D341Med (cell line): ENCODE measurements at regions not wholly inside any gene's neighbourhood (a gene's known extent, or its start where the extent isn't known, plus 50 kb on each side); places are given as distances from the start of the nearest gene placed in this dataset.

Source experiments
- DNase-seq: peaks from one replicate; pipeline ENCODE4 v3.0.0; 2012; ENCODE audit warnings: low spot score

- no peak for DNase-seq
These were observed 165.3 kb downstream of the RNF152 start for GRCh38 chr18:61727241-61728193.

GRCh38 chr18:61724532-61724931, 168.3 kb downstream of the RNF152 start:
- DNase-seq, result no peak

GRCh38 chr18:61722247-61722646, 170.6 kb downstream of the RNF152 start:
- DNase-seq, result no peak

GRCh38 chr18:61720496-61720895, 172.3 kb downstream of the RNF152 start:
- DNase-seq, result no peak

GRCh38 chr18:61719671-61720070, 173.1 kb downstream of the RNF152 start:
- DNase-seq, result no peak

GRCh38 chr18:61718944-61719343, 173.9 kb downstream of the RNF152 start:
- no peak for DNase-seq

GRCh38 chr18:61714421-61714820, 178.4 kb downstream of the RNF152 start:
- DNase-seq, result no peak

GRCh38 chr18:61713502-61713901, 179.3 kb downstream of the RNF152 start:
- DNase-seq, result no peak

GRCh38 chr18:61710082-61710620, 182.7 kb downstream of the RNF152 start:
- DNase-seq, result no peak

- no peak for DNase-seq
These were observed 186.4 kb downstream of the RNF152 start for GRCh38 chr18:61706276-61706915.

GRCh38 chr18:61703508-61703907, 189.3 kb downstream of the RNF152 start:
- no peak for DNase-seq

GRCh38 chr18:61702007-61702406, 190.8 kb downstream of the RNF152 start:
- no peak for DNase-seq

- DNase-seq, result no peak
These were observed 193.3 kb downstream of the RNF152 start for GRCh38 chr18:61699397-61700110.

- DNase-seq, result no peak
These were observed 195.4 kb downstream of the RNF152 start for GRCh38 chr18:61697306-61697909.

- no peak for DNase-seq
These were observed 198.6 kb downstream of the RNF152 start for GRCh38 chr18:61694236-61694635.

GRCh38 chr18:61690418-61691138, 202.2 kb downstream of the RNF152 start:
- no peak for DNase-seq

GRCh38 chr18:61687317-61687716, 205.5 kb downstream of the RNF152 start:
- peak; percentile 51 for DNase-seq

GRCh38 chr18:61683856-61684255, 209.0 kb downstream of the RNF152 start:
- no peak for DNase-seq

GRCh38 chr18:61681065-61681464, 211.7 kb downstream of the RNF152 start:
- no peak for DNase-seq

- DNase-seq, result no peak
These were observed 213.0 kb downstream of the RNF152 start for GRCh38 chr18:61679836-61680235.

- no peak for DNase-seq
These were observed 215.3 kb downstream of the RNF152 start for GRCh38 chr18:61677435-61677970.
